ENCODE measurements at regions not wholly inside any gene's neighbourhood (a gene's known extent, or its start where the extent isn't known, plus 50 kb on each side); places are given as distances from the start of the nearest gene placed in this dataset.

DNA sequence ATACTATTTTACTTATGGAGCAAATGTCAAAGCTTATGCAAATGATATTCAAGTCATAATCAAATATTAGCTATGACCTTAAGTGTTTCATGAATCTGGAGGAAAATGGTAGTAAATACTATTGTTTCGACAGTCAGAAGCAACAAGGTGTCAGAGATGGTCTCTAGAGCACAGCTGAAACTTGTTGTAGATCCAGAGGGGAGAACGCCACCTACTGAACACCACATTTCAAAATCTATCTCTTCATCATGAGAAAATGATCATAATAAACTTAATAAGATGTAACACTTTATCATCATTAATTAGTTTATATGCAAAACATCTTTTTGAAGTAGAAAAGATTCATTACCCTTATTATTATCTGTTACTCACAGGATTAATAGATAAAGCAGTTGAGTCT lies 418.7 kb downstream of the GATA3 start:
- H3K27ac ChIP-seq (ENCODE audit: low read depth, low read length) = no peak overlapping the region
- WGBS (ENCODE audit: extremely low coverage, insufficient coverage, low lambda C conversion rate) = no CpG with 5 or more reads among the region's 2 CpGs

DNA sequence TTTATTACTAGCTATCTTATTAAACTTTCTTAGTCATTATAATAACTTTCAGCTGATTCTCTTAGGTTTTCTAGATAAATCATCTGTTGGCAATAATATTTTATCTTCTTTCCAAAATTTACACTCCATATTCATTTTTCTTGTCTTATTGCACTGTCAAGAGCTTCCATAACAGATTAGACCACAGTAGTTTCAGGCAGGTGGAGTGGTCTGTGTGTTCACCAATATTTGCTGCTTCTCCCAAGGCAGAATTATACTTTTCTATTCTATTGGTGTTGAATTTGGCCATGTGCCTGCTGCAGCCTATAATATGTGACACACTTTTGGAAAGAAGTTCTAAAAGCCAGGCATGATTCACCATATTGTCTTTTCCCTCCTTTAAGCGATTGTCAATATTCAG lies 422.8 kb downstream of the GATA3 start:
- no peak for DNase-seq
- Histone ChIP-seq H3K9ac (ENCODE audit: low read length) (no peak overlapping the region), H3K4me3 (ENCODE audit: low read length) (no peak overlapping the region)

More for the DNA sequence above, 418.7 kb downstream of the GATA3 start:
- Histone ChIP-seq H3K27me3 (ENCODE audit: insufficient read depth, low read length, poor library complexity) (no peaks in the 10 kb centered on the region), H2BK120ac (ENCODE audit: low read depth, low read length) (no peak overlapping the region), H3K56ac (ENCODE audit: low read length) (no peak overlapping the region), H4K8ac (ENCODE audit: low read depth, low read length) (no peak overlapping the region), H2AK5ac (ENCODE audit: low read length) (no peak overlapping the region), H3K4me3 (ENCODE audit: low read length) (no peak overlapping the region), H3K36me3 (ENCODE audit: control insufficient read depth, insufficient read depth, low read length) (no peaks in the 10 kb centered on the region), H3K79me2 (ENCODE audit: control insufficient read depth, insufficient read depth, low read length) (no peaks in the 10 kb centered on the region), H3K23ac (ENCODE audit: low read length) (no peak overlapping the region), H2BK15ac (replicated peaks; ENCODE audit: low read depth) (no peak overlapping the region), H4K5ac (ENCODE audit: low read length) (no peak overlapping the region), H3K4me1 (ENCODE audit: control insufficient read depth, low read depth, low read length) (no peaks in the 10 kb centered on the region), H3K4ac (ENCODE audit: low read depth, low read length) (no peak overlapping the region), H3K18ac (ENCODE audit: low read length) (no peak overlapping the region), H2BK5ac (ENCODE audit: low read length) (no peak overlapping the region), H3K4me2 (ENCODE audit: low read length) (no peak overlapping the region), H3K79me1 (ENCODE audit: low read length) (no peaks in the 10 kb centered on the region), H3K9ac (ENCODE audit: low read length) (no peak overlapping the region)
- DNase-seq = no peak

DNA sequence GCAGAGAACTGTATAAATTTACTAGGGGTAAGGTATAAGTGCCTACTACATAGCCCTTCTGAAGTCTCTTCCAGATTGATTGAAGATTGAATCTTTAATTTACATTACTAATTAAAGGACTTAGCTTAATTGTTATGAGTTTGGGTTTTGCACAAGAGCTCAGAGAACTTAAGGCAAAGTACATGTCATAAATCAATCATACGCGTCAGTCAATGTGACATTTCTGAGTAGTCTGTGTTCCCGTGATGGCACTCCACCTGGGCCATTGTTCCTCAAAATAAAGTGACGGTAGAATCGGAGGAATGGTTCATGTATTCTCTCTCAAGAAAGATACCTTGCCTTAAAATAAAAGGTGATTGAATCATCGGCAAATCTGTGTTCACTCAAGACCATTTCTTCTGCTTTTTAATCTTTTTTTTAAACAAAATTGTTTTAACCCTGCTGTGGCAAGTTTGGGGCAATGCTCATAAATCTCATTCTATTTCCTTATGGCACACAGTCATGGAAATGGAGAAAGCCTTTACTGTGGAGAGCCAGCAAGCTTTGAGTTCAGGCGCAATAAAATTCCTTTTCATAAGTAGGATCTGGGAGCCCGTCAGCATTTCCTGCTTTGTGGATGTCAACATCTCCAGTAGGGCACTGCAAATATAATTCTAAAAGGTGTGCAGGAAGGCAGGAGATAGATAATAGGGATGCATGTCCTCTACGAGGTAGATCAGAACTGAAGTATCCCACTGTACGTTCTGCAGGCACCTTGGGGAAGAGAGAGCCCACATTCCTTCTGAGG lies 427.4 kb downstream of the GATA3 start:
- no peaks in the 10 kb centered on the region for H3K36me3 ChIP-seq (ENCODE audit: control insufficient read depth, insufficient read depth, low read length)
- no peak for DNase-seq
- no peaks in the 10 kb centered on the region for H3K4me1 ChIP-seq (ENCODE audit: control insufficient read depth, low read depth, low read length)
- H3K79me2 ChIP-seq (ENCODE audit: control insufficient read depth, insufficient read depth, low read length) = no peaks in the 10 kb centered on the region
- no peak overlapping the region for H2BK5ac ChIP-seq (ENCODE audit: low read length)
- H3K27me3 ChIP-seq (ENCODE audit: insufficient read depth, low read length, poor library complexity) = no peaks in the 10 kb centered on the region
- no peak overlapping the region for H2BK120ac ChIP-seq (ENCODE audit: low read depth, low read length)
- no peak overlapping the region for H3K4me3 ChIP-seq (ENCODE audit: low read length)
- WGBS (ENCODE audit: extremely low coverage, insufficient coverage, low lambda C conversion rate) = no CpG with 5 or more reads among the region's 10 CpGs
- no peak overlapping the region for H3K56ac ChIP-seq (ENCODE audit: low read length)
- H4K5ac ChIP-seq (ENCODE audit: low read length) = no peak overlapping the region
- no peak overlapping the region for H3K23ac ChIP-seq (ENCODE audit: low read length)
- no peak overlapping the region for H3K18ac ChIP-seq (ENCODE audit: low read length)
- no peak overlapping the region for H3K27ac ChIP-seq (ENCODE audit: low read depth, low read length)
- no peak overlapping the region for H2AK5ac ChIP-seq (ENCODE audit: low read length)
- no peak overlapping the region for H4K8ac ChIP-seq (ENCODE audit: low read depth, low read length)
- H3K79me1 ChIP-seq (ENCODE audit: low read length) = no peaks in the 10 kb centered on the region
- no peak overlapping the region for H2BK15ac ChIP-seq (replicated peaks; ENCODE audit: low read depth)
- H3K4ac ChIP-seq (ENCODE audit: low read depth, low read length) = no peak overlapping the region
- H3K9ac ChIP-seq (ENCODE audit: low read length) = no peak overlapping the region
- H3K4me2 ChIP-seq (ENCODE audit: low read length) = no peak overlapping the region

More for the DNA sequence above, 422.8 kb downstream of the GATA3 start:
- Histone ChIP-seq H2AK5ac (ENCODE audit: low read length) (no peak overlapping the region), H2BK15ac (replicated peaks; ENCODE audit: low read depth) (no peak overlapping the region), H3K27ac (ENCODE audit: low read depth, low read length) (no peak overlapping the region), H3K27me3 (ENCODE audit: insufficient read depth, low read length, poor library complexity) (no peaks in the 10 kb centered on the region), H3K79me1 (ENCODE audit: low read length) (no peaks in the 10 kb centered on the region), H3K18ac (ENCODE audit: low read length) (no peak overlapping the region), H3K36me3 (ENCODE audit: control insufficient read depth, insufficient read depth, low read length) (no peaks in the 10 kb centered on the region), H3K23ac (ENCODE audit: low read length) (no peak overlapping the region), H2BK120ac (ENCODE audit: low read depth, low read length) (no peak overlapping the region), H4K5ac (ENCODE audit: low read length) (no peak overlapping the region), H3K4me1 (ENCODE audit: control insufficient read depth, low read depth, low read length) (no peaks in the 10 kb centered on the region), H3K56ac (ENCODE audit: low read length) (no peak overlapping the region), H4K8ac (ENCODE audit: low read depth, low read length) (no peak overlapping the region), H3K4me2 (ENCODE audit: low read length) (no peak overlapping the region), H3K79me2 (ENCODE audit: control insufficient read depth, insufficient read depth, low read length) (no peaks in the 10 kb centered on the region), H2BK5ac (ENCODE audit: low read length) (no peak overlapping the region), H3K4ac (ENCODE audit: low read depth, low read length) (no peak overlapping the region)
- WGBS (ENCODE audit: extremely low coverage, insufficient coverage, low lambda C conversion rate) = no CpG with 5 or more reads among the region's 1 CpG

DNA sequence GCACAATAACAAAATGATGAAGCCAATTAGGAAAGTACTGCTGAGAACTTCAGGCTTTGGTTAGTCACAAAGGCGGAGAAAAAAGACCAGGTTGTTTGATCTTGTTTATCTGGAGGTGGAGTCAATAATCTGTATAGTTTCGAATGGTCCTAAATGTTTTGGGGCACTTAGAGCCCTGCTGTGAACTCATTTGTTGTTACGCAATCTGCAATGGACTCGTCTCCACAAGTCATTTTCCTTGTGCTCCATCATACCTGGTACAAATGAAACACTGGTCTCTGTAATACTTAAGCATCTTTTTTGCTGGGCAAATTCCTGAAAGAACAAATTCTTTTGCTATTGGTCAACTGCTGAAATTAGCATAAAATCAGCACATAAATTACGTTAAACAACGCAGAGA lies 430.5 kb downstream of the GATA3 start:
- H2BK120ac ChIP-seq (ENCODE audit: low read depth, low read length) = no peak overlapping the region
- H3K27ac ChIP-seq (ENCODE audit: low read depth, low read length) = no peak overlapping the region
- H3K18ac ChIP-seq (ENCODE audit: low read length) = no peak overlapping the region
- no peak overlapping the region for H3K4ac ChIP-seq (ENCODE audit: low read depth, low read length)
- no peak overlapping the region for H2BK15ac ChIP-seq (replicated peaks; ENCODE audit: low read depth)
- no peak overlapping the region for H3K4me2 ChIP-seq (ENCODE audit: low read length)
- no peak overlapping the region for H3K9ac ChIP-seq (ENCODE audit: low read length)
- no peak overlapping the region for H4K8ac ChIP-seq (ENCODE audit: low read depth, low read length)
- no peaks in the 10 kb centered on the region for H3K79me2 ChIP-seq (ENCODE audit: control insufficient read depth, insufficient read depth, low read length)
- DNase-seq = no peak
- WGBS (ENCODE audit: extremely low coverage, insufficient coverage, low lambda C conversion rate) = no CpG with 5 or more reads among the region's 6 CpGs
- H2AK5ac ChIP-seq (ENCODE audit: low read length) = no peak overlapping the region
- no peak overlapping the region for H2BK5ac ChIP-seq (ENCODE audit: low read length)
- no peaks in the 10 kb centered on the region for H3K79me1 ChIP-seq (ENCODE audit: low read length)
- no peaks in the 10 kb centered on the region for H3K27me3 ChIP-seq (ENCODE audit: insufficient read depth, low read length, poor library complexity)
- no peak overlapping the region for H3K56ac ChIP-seq (ENCODE audit: low read length)
- H3K4me1 ChIP-seq (ENCODE audit: control insufficient read depth, low read depth, low read length) = no peaks in the 10 kb centered on the region
- no peak overlapping the region for H3K4me3 ChIP-seq (ENCODE audit: low read length)
- no peak overlapping the region for H4K5ac ChIP-seq (ENCODE audit: low read length)
- no peak overlapping the region for H3K23ac ChIP-seq (ENCODE audit: low read length)
- H3K36me3 ChIP-seq (ENCODE audit: control insufficient read depth, insufficient read depth, low read length) = no peaks in the 10 kb centered on the region

DNA sequence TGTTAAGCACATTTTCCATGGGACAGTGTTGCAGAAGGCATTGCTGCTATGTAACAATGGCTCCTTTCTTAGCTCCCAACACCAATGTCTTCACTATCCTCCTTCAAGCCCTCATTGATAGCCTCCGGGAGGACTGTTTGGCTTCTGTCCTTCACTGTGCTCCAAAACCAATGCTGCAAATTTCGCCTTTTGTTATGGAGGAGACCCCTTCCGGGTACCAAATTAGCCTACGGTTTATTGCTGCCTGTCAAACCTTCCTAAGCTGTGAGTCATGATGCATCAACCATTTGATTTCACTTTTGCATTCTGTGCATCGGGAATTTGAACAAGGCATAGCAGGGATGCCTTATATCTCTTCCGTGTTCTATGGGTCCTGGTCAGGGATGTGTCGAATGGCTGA lies 432.9 kb downstream of the GATA3 start:
- H3K27me3 ChIP-seq (ENCODE audit: insufficient read depth, low read length, poor library complexity) = no peaks in the 10 kb centered on the region
- H3K4me3 ChIP-seq (ENCODE audit: low read length) = no peak overlapping the region
- no peak overlapping the region for H2BK5ac ChIP-seq (ENCODE audit: low read length)
- H3K79me2 ChIP-seq (ENCODE audit: control insufficient read depth, insufficient read depth, low read length) = no peaks in the 10 kb centered on the region
- H3K4ac ChIP-seq (ENCODE audit: low read depth, low read length) = no peak overlapping the region
- H2AK5ac ChIP-seq (ENCODE audit: low read length) = no peak overlapping the region
- no peak overlapping the region for H2BK15ac ChIP-seq (replicated peaks; ENCODE audit: low read depth)
- H3K18ac ChIP-seq (ENCODE audit: low read length) = no peak overlapping the region
- no peaks in the 10 kb centered on the region for H3K4me1 ChIP-seq (ENCODE audit: control insufficient read depth, low read depth, low read length)
- no peak overlapping the region for H3K56ac ChIP-seq (ENCODE audit: low read length)
- no CpG with 5 or more reads among the region's 7 CpGs for WGBS (ENCODE audit: extremely low coverage, insufficient coverage, low lambda C conversion rate)
- H3K4me2 ChIP-seq (ENCODE audit: low read length) = no peak overlapping the region
- no peak overlapping the region for H3K9ac ChIP-seq (ENCODE audit: low read length)
- H3K27ac ChIP-seq (ENCODE audit: low read depth, low read length) = no peak overlapping the region
- DNase-seq = no peak
- no peak overlapping the region for H4K8ac ChIP-seq (ENCODE audit: low read depth, low read length)
- H3K23ac ChIP-seq (ENCODE audit: low read length) = no peak overlapping the region
- H3K79me1 ChIP-seq (ENCODE audit: low read length) = no peaks in the 10 kb centered on the region
- H2BK120ac ChIP-seq (ENCODE audit: low read depth, low read length) = no peak overlapping the region
- H4K5ac ChIP-seq (ENCODE audit: low read length) = no peak overlapping the region
- no peaks in the 10 kb centered on the region for H3K36me3 ChIP-seq (ENCODE audit: control insufficient read depth, insufficient read depth, low read length)

DNA sequence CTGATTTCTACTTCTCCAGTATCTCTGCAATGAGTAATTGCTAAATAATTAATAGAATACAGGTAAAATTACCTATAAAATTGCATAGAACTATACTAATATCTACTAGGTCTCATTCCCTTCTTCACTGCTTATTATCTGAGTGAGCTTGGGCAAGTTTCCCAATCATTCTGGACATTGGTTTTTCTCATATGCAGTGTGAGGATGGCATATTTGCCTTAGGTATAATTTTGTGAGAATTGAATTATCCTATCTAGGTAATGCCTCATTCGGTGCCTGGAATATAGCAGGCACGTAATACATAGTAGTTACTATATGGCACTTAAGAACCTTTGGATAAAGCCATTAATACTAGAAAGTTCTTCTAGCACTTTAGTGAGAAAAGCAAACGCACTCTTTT lies 434.7 kb downstream of the GATA3 start:
- no peak overlapping the region for H2BK120ac ChIP-seq (ENCODE audit: low read depth, low read length)
- H3K27ac ChIP-seq (ENCODE audit: low read depth, low read length) = no peak overlapping the region
- H3K23ac ChIP-seq (ENCODE audit: low read length) = no peak overlapping the region
- H3K27me3 ChIP-seq (ENCODE audit: insufficient read depth, low read length, poor library complexity) = no peaks in the 10 kb centered on the region
- H3K79me2 ChIP-seq (ENCODE audit: control insufficient read depth, insufficient read depth, low read length) = no peaks in the 10 kb centered on the region
- no peaks in the 10 kb centered on the region for H3K36me3 ChIP-seq (ENCODE audit: control insufficient read depth, insufficient read depth, low read length)
- H3K79me1 ChIP-seq (ENCODE audit: low read length) = no peaks in the 10 kb centered on the region
- WGBS (ENCODE audit: extremely low coverage, insufficient coverage, low lambda C conversion rate) = no CpG with 5 or more reads among the region's 3 CpGs
- H3K4me2 ChIP-seq (ENCODE audit: low read length) = no peak overlapping the region
- no peak overlapping the region for H2AK5ac ChIP-seq (ENCODE audit: low read length)
- no peak overlapping the region for H3K18ac ChIP-seq (ENCODE audit: low read length)
- no peak overlapping the region for H3K56ac ChIP-seq (ENCODE audit: low read length)
- no peak for DNase-seq
- no peak overlapping the region for H2BK5ac ChIP-seq (ENCODE audit: low read length)
- H3K4me1 ChIP-seq (ENCODE audit: control insufficient read depth, low read depth, low read length) = no peaks in the 10 kb centered on the region
- H2BK15ac ChIP-seq (replicated peaks; ENCODE audit: low read depth) = no peak overlapping the region
- no peak overlapping the region for H3K4ac ChIP-seq (ENCODE audit: low read depth, low read length)
- no peak overlapping the region for H4K8ac ChIP-seq (ENCODE audit: low read depth, low read length)
- no peak overlapping the region for H3K9ac ChIP-seq (ENCODE audit: low read length)
- H4K5ac ChIP-seq (ENCODE audit: low read length) = no peak overlapping the region
- H3K4me3 ChIP-seq (ENCODE audit: low read length) = no peak overlapping the region

Measured in mesendoderm (in vitro differentiated cells).